H9 (cell line): ENCODE measurements at regions not wholly inside any gene's neighbourhood (a gene's known extent, or its start where the extent isn't known, plus 50 kb on each side); places are given as distances from the start of the nearest gene placed in this dataset.

Experiments used
- DNase-seq: peaks from one replicate; pipeline ENCODE4 v3.0.0-alpha.2; 2017
- H2AFZ ChIP-seq: one replicate; pipeline ENCODE4 v1.6.1; 2013; ENCODE audit warnings: mild to moderate bottlenecking, low read length, control low read depth, moderate library complexity
- H2AK5ac ChIP-seq: 2 replicates; pipeline ENCODE4 v1.6.1; 2013; ENCODE audit warnings: low read length, control low read depth, mixed read lengths; ENCODE audit not compliant: insufficient read length
- H2BK120ac ChIP-seq: one replicate; pipeline ENCODE4 v1.6.1; 2013; ENCODE audit warnings: low read depth, mild to moderate bottlenecking, low read length, control low read depth, inconsistent platforms; ENCODE audit not compliant: poor library complexity, severe bottlenecking
- H2BK12ac ChIP-seq: 2 replicates; pipeline ENCODE4 v1.6.1; 2013; ENCODE audit warnings: low read length, control low read depth, mixed read lengths, low read depth; ENCODE audit not compliant: insufficient read length
- H2BK15ac ChIP-seq: 2 replicates; pipeline ENCODE4 v1.6.1; 2013; ENCODE audit warnings: low read depth, low read length, control low read depth
- H2BK20ac ChIP-seq: one replicate; pipeline ENCODE4 v1.6.1; 2013; ENCODE audit warnings: low read depth, mild to moderate bottlenecking, low read length, control low read depth, inconsistent platforms; ENCODE audit not compliant: poor library complexity, severe bottlenecking
- H2BK5ac ChIP-seq: 2 replicates; pipeline ENCODE4 v1.6.1; 2013; ENCODE audit warnings: low read length, control low read depth, mixed read lengths; ENCODE audit not compliant: insufficient read length
- H3K14ac ChIP-seq: 2 replicates; pipeline ENCODE4 v1.6.1; 2013; ENCODE audit warnings: low read length, control low read depth; ENCODE audit not compliant: insufficient read depth
- H3K18ac ChIP-seq: 2 replicates; pipeline ENCODE4 v1.6.1; 2013; ENCODE audit warnings: low read depth, mild to moderate bottlenecking, mixed read lengths, low read length, control low read depth; ENCODE audit not compliant: insufficient read length
- H3K23ac ChIP-seq: 2 replicates; pipeline ENCODE4 v1.6.1; 2013; ENCODE audit warnings: low read length, control low read depth, mixed read lengths, low read depth; ENCODE audit not compliant: insufficient read length
- H3K23me2 ChIP-seq: 2 replicates; pipeline ENCODE4 v1.6.1; 2013; ENCODE audit warnings: low read depth, mild to moderate bottlenecking, mixed read lengths, low read length, control low read depth; ENCODE audit not compliant: insufficient read length, poor library complexity, severe bottlenecking
- H3K27ac ChIP-seq: 2 replicates; pipeline ENCODE4 v1.5.1; 2013; ENCODE audit warnings: low read length, control low read depth, mixed read lengths, low read depth; ENCODE audit not compliant: insufficient read length
- H3K27me3 ChIP-seq: 2 replicates; pipeline ENCODE4 v1.6.1; 2013; ENCODE audit warnings: low read length, control low read depth, inconsistent platforms; ENCODE audit not compliant: insufficient read depth
- H3K4ac ChIP-seq: 2 replicates; pipeline ENCODE4 v1.6.1; 2013; ENCODE audit warnings: low read depth, mild to moderate bottlenecking, control low read depth, inconsistent platforms, low read length, moderate library complexity
- H3K4me1 ChIP-seq: 2 replicates; pipeline ENCODE4 v1.6.1; 2013; ENCODE audit warnings: low read length, control low read depth, inconsistent platforms; ENCODE audit not compliant: insufficient read depth
- H3K4me2 ChIP-seq: 2 replicates; pipeline ENCODE4 v1.6.1; 2013; ENCODE audit warnings: low read length, control low read depth, mixed read lengths; ENCODE audit not compliant: insufficient read length, insufficient read depth
- H3K56ac ChIP-seq: 2 replicates; pipeline ENCODE4 v1.6.1; 2013; ENCODE audit warnings: low read depth, mild to moderate bottlenecking, mixed read lengths, low read length, control low read depth; ENCODE audit not compliant: insufficient read length
- H3K79me1 ChIP-seq: 2 replicates; pipeline ENCODE4 v1.6.1; 2013; ENCODE audit warnings: low read depth, mild to moderate bottlenecking, moderate library complexity, low read length, control low read depth, inconsistent platforms; ENCODE audit not compliant: insufficient read depth, poor library complexity, severe bottlenecking
- H3K79me2 ChIP-seq: 2 replicates; pipeline ENCODE4 v1.6.1; 2013; ENCODE audit warnings: low read length, control low read depth, inconsistent platforms; ENCODE audit not compliant: insufficient read depth
- H3K9ac ChIP-seq: 2 replicates; pipeline ENCODE4 v1.6.1; 2013; ENCODE audit warnings: low read length, control low read depth, mixed read lengths; ENCODE audit not compliant: insufficient read length; ENCODE audit errors: extremely low read depth
- H3K9me3 ChIP-seq: one replicate; pipeline ENCODE4 v1.6.1; 2013; ENCODE audit warnings: low read depth, low read length, inconsistent platforms; ENCODE audit not compliant: control insufficient read depth
- H3T11ph ChIP-seq: one replicate; pipeline ENCODE4 v1.6.1; 2013; ENCODE audit warnings: mild to moderate bottlenecking, low read length, control low read depth, inconsistent platforms
- H4K20me1 ChIP-seq: one replicate; pipeline ENCODE4 v1.6.1; 2013; ENCODE audit not compliant: control insufficient read depth, insufficient read length, insufficient read depth
- H4K5ac ChIP-seq: 2 replicates; pipeline ENCODE4 v1.6.1; 2013; ENCODE audit warnings: low read depth, mild to moderate bottlenecking, mixed read lengths, low read length, control low read depth; ENCODE audit not compliant: insufficient read length
- H4K8ac ChIP-seq: replicated peaks from 2 replicates; pipeline ENCODE4 v1.6.1; 2013; ENCODE audit warnings: low read length, control low read depth, mixed read lengths, low read depth; ENCODE audit not compliant: insufficient read length
- H4K91ac ChIP-seq: 2 replicates; pipeline ENCODE4 v1.6.1; 2013; ENCODE audit warnings: low read depth, mild to moderate bottlenecking, moderate library complexity, mixed read lengths, low read length, control low read depth; ENCODE audit not compliant: insufficient read length
- H3K27ac Mint-ChIP-seq, 3 experiments: 2 replicates in 2 of 3; 3 replicates in 1 of 3; pipeline ENCODE4 v1.8.0; 2020 to 2021; ENCODE audit warnings: mixed read lengths in 3 of 3, mild to moderate bottlenecking in 1 of 3, moderate library complexity in 1 of 3
- H3K27me3 Mint-ChIP-seq: 2 replicates; pipeline ENCODE4 v1.8.0; 2021; ENCODE audit warnings: low read depth, mild to moderate bottlenecking, moderate library complexity, mixed read lengths
- H3K36me3 Mint-ChIP-seq, 3 experiments: 2 replicates in 2 of 3; 3 replicates in 1 of 3; pipeline ENCODE4 v1.8.0; 2020 to 2021; ENCODE audit warnings: low read depth in 3 of 3, mixed read lengths in 3 of 3; ENCODE audit not compliant: insufficient read depth in 1 of 3
- H3K4me1 Mint-ChIP-seq, 2 experiments: 2 replicates each; pipeline ENCODE4 v1.8.0; 2020; ENCODE audit warnings: mixed read lengths in 2 of 2
- H3K4me3 Mint-ChIP-seq, 2 experiments: 2 replicates in 1 of 2; 3 replicates in 1 of 2; pipeline ENCODE4 v1.8.0; 2020 to 2021; ENCODE audit warnings: mild to moderate bottlenecking in 2 of 2, mixed read lengths in 2 of 2, moderate library complexity in 1 of 2
- H3K9me3 Mint-ChIP-seq, 2 experiments: 2 replicates in 1 of 2; 3 replicates in 1 of 2; pipeline ENCODE4 v1.8.0; 2020; ENCODE audit warnings: mild to moderate bottlenecking in 2 of 2, mixed read lengths in 2 of 2, moderate library complexity in 1 of 2
- WGBS: extraction: QIAGEN DNeasy Blood & Tissue Kit; methylation state at CpG from one replicate; pipeline ENCODE4 v1.1.7; 2013; ENCODE audit warnings: missing lambda C conversion rate, low lambda C conversion rate, mixed read lengths; ENCODE audit not compliant: insufficient read length; ENCODE audit errors: extremely low coverage; 5-methylcytosine and 5-hydroxymethylcytosine counted together
- TF ChIP-seq, protein P1 (sequence below): fragments of 200-600 bp; sonication (generic); conservative IDR thresholded peaks from 3 replicates; pipeline ENCODE4 v1.8.0; 2021; ENCODE audit warnings: antibody characterized with exemption, mild to moderate bottlenecking

GRCh38 chr5:91521334-91521733, 138.2 kb upstream of the ARRDC3 start:
- H3K27ac ChIP-seq = no peak overlapping the region
- H3K9ac ChIP-seq = no peak overlapping the region
- H2BK20ac ChIP-seq = no peak overlapping the region
- no peaks in the 10 kb centered on the region for H3K4me1 ChIP-seq
- H2BK12ac ChIP-seq = no peak overlapping the region
- no peak overlapping the region for H3T11ph ChIP-seq
- TF ChIP-seq, protein P1, sequence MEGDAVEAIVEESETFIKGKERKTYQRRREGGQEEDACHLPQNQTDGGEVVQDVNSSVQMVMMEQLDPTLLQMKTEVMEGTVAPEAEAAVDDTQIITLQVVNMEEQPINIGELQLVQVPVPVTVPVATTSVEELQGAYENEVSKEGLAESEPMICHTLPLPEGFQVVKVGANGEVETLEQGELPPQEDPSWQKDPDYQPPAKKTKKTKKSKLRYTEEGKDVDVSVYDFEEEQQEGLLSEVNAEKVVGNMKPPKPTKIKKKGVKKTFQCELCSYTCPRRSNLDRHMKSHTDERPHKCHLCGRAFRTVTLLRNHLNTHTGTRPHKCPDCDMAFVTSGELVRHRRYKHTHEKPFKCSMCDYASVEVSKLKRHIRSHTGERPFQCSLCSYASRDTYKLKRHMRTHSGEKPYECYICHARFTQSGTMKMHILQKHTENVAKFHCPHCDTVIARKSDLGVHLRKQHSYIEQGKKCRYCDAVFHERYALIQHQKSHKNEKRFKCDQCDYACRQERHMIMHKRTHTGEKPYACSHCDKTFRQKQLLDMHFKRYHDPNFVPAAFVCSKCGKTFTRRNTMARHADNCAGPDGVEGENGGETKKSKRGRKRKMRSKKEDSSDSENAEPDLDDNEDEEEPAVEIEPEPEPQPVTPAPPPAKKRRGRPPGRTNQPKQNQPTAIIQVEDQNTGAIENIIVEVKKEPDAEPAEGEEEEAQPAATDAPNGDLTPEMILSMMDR = no peak
- no peak overlapping the region for H3K4me2 ChIP-seq
- H3K14ac ChIP-seq = no peak overlapping the region
- no peaks in the 10 kb centered on the region for H3K27me3 Mint-ChIP-seq
- H3K9me3 ChIP-seq = no peaks in the 10 kb centered on the region
- H2BK120ac ChIP-seq = no peak overlapping the region
- no peak overlapping the region for H3K27ac Mint-ChIP-seq
- H3K79me2 ChIP-seq = no peaks in the 10 kb centered on the region
- no peaks in the 10 kb centered on the region for H3K9me3 Mint-ChIP-seq
- no peaks in the 10 kb centered on the region for H3K36me3 Mint-ChIP-seq
- no CpG with 5 or more reads among the region's 1 CpG for WGBS
- no peak overlapping the region for H3K23ac ChIP-seq
- no peak overlapping the region for H2BK5ac ChIP-seq
- H2AFZ ChIP-seq = no peak overlapping the region
- no peak overlapping the region for H4K5ac ChIP-seq
- H3K27me3 ChIP-seq = no peaks in the 10 kb centered on the region
- no peak overlapping the region for H3K4ac ChIP-seq
- no peaks in the 10 kb centered on the region for H3K79me1 ChIP-seq
- no peak overlapping the region for H4K91ac ChIP-seq
- no peak overlapping the region for H2AK5ac ChIP-seq
- H3K4me3 Mint-ChIP-seq = no peak overlapping the region
- no peaks in the 10 kb centered on the region; a peak in 1 of 4 replicates for H3K4me1 Mint-ChIP-seq
- H3K56ac ChIP-seq = no peak overlapping the region
- no peak overlapping the region for H3K18ac ChIP-seq
- no peak for DNase-seq
- no peak overlapping the region for H2BK15ac ChIP-seq
- no peaks in the 10 kb centered on the region for H4K20me1 ChIP-seq
- no peak overlapping the region for H4K8ac ChIP-seq
- H3K23me2 ChIP-seq = no peaks in the 10 kb centered on the region
